ENCODE measurements at regions not wholly inside any gene's neighbourhood (a gene's known extent, or its start where the extent isn't known, plus 50 kb on each side); places are given as distances from the start of the nearest gene placed in this dataset.

DNA sequence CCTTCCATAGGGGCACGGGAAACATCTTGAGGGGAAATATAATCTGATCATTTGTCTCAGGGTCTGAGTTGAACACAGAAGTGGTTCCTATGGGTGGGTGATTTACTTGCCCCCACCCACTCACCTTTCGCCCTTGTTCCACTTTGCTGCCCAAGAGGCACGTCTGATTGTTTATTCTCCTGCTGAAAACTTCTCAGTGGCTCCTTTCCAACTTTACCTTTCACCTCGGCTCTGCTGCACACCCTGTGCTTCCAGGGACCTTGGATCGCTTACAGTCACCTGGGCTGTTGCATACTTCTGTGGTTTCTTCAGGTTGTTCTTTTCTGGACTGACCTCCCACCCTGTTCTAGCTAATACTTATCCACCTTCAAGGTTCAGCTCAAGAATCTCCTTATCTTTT lies 213.4 kb upstream of the JADE1 start:
- Histone ChIP-seq H3K4me3 (ENCODE audit: low read length in 2 of 2) (no peak overlapping the region), H3K27ac (ENCODE audit: low read depth in 1 of 2, low read length in 2 of 2) (no peak overlapping the region), H3K27me3 (ENCODE audit: control insufficient read depth in 1 of 2, insufficient read depth in 2 of 2, low read length in 1 of 2) (no peaks in the 10 kb centered on the region), H3K4me1 (ENCODE audit: control insufficient read depth in 1 of 2, insufficient read depth in 2 of 2, low read length in 2 of 2) (no peaks in the 10 kb centered on the region), H3K9me3 (ENCODE audit: control insufficient read depth, low read length) (peaks cover 2% of the 10 kb centered on the region), H3K36me3 (ENCODE audit: control insufficient read depth in 1 of 2, insufficient read depth in 2 of 2, low read length in 1 of 2) (no peaks in the 10 kb centered on the region)
- WGBS, 2 donors: 73 to 77% methylated on average over 5 of the region's 5 CpGs
- ATAC-seq (ENCODE audit: low FRiP score): no peak
- intact Hi-C loops (cut with DNase I): no loop called here
- DNase-seq: no peak

DNA sequence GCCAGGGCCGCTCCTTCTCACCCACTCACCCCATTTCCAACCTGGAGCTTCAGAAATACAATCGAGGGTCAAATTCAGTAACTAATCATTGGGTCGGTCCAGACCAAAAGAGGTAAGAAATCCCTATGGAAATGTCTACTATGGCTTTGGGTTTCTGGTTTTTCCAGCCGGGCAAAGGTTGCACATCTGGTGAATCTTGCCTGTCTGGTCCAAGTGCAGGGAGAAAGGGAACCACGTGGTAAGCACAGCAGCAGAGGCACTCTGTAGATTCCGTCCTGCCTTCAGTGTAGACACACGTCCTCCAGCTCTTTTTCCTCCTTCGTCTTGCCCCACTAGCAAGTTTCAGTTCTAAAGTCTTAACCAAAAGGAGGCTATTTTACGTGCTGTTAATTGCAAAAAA lies 218.0 kb upstream of the JADE1 start:
- Histone ChIP-seq H3K27me3 (ENCODE audit: control insufficient read depth in 1 of 2, insufficient read depth in 2 of 2, low read length in 1 of 2) (no peaks in the 10 kb centered on the region), H3K4me1 (ENCODE audit: control insufficient read depth in 1 of 2, insufficient read depth in 2 of 2, low read length in 2 of 2) (no peaks in the 10 kb centered on the region), H3K9me3 (ENCODE audit: control insufficient read depth, low read length) (peaks cover 2% of the 10 kb centered on the region), H3K4me3 (ENCODE audit: low read length in 2 of 2) (no peak overlapping the region), H3K27ac (ENCODE audit: low read depth in 1 of 2, low read length in 2 of 2) (no peak overlapping the region), H3K36me3 (ENCODE audit: control insufficient read depth in 1 of 2, insufficient read depth in 2 of 2, low read length in 1 of 2) (no peaks in the 10 kb centered on the region)
- WGBS, 2 donors: 89 to 91% methylated on average over 9 of the region's 9 CpGs
- ATAC-seq (ENCODE audit: low FRiP score) (no peak), DNase-seq (no peak)
- intact Hi-C loops (cut with DNase I): no loop called here

DNA sequence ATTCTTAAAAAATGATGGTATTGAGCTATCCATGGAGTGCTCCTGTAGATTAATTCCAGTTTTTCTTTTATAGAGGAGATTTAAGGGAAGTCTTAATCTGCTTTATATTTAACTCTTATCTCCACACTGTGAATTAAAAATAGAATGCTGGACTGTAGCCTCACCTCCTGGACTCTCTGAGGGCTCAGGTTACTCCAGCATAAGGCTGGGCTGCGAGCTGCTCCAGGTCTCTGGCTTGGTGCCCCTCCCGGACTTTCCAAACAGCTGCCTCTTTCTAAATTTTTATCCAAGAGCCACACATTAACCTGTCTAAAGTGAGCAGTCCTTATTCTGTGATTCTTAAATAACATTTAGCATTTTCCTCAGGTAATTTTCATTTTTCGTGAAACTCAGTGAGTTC lies 218.7 kb upstream of the JADE1 start:
- ATAC-seq (ENCODE audit: low FRiP score) (no peak), DNase-seq (no peak)
- Histone ChIP-seq H3K4me3 (ENCODE audit: low read length in 2 of 2) (no peak overlapping the region), H3K9me3 (ENCODE audit: control insufficient read depth, low read length) (peaks cover 2% of the 10 kb centered on the region), H3K27me3 (ENCODE audit: control insufficient read depth in 1 of 2, insufficient read depth in 2 of 2, low read length in 1 of 2) (no peaks in the 10 kb centered on the region), H3K4me1 (ENCODE audit: control insufficient read depth in 1 of 2, insufficient read depth in 2 of 2, low read length in 2 of 2) (no peaks in the 10 kb centered on the region), H3K36me3 (ENCODE audit: control insufficient read depth in 1 of 2, insufficient read depth in 2 of 2, low read length in 1 of 2) (no peaks in the 10 kb centered on the region), H3K27ac (ENCODE audit: low read depth in 1 of 2, low read length in 2 of 2) (no peak overlapping the region)
- intact Hi-C loops (cut with DNase I): no loop called here
- 23 to 24% methylated on average over 3 of the region's 3 CpGs for WGBS, 2 donors

DNA sequence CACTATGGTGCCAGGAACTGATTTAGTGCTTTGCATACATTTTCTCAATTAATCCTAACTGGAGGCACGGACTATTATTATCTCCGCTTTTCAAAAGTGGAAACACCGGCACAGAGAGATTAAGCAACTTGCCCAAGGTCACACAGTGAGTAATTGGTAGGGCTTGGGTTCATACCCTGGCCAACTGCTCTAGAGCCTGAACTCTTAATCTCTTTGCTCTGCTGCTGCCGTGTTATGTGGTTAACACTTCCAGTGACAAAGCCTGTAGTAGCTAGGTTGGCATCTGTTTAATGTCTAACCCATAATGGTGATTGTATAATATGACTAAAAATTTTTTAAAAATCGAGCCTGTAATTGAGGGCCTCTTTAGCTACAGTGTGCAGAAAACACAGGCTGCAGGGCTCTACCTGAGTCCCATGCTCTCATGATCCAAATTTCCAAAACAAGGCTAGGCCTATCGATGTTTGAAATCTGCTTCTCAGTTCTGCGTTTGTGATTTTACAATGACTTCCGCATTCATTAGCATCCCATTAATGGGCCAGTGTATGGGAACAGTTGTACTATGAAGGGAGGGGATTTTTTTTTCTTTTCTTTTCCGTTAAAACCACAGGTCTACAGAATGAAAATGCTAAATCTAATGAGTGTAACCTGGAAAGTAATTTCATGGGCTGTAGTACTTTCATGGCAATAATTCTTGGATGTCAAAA lies 219.3 kb upstream of the JADE1 start:
- H3K4me3 ChIP-seq (ENCODE audit: low read length in 2 of 2): no peak overlapping the region
- no peak overlapping the region for H3K27ac ChIP-seq (ENCODE audit: low read depth in 1 of 2, low read length in 2 of 2)
- H3K36me3 ChIP-seq (ENCODE audit: control insufficient read depth in 1 of 2, insufficient read depth in 2 of 2, low read length in 1 of 2): no peaks in the 10 kb centered on the region
- WGBS, 2 donors: 86 to 87% methylated on average over 9 of the region's 9 CpGs
- no peaks in the 10 kb centered on the region for H3K4me1 ChIP-seq (ENCODE audit: control insufficient read depth in 1 of 2, insufficient read depth in 2 of 2, low read length in 2 of 2)
- intact Hi-C loops (cut with DNase I): no loop called here
- no peak for ATAC-seq (ENCODE audit: low FRiP score)
- H3K9me3 ChIP-seq (ENCODE audit: control insufficient read depth, low read length): peaks cover 2% of the 10 kb centered on the region
- no peak for DNase-seq
- no peaks in the 10 kb centered on the region for H3K27me3 ChIP-seq (ENCODE audit: control insufficient read depth in 1 of 2, insufficient read depth in 2 of 2, low read length in 1 of 2)

DNA sequence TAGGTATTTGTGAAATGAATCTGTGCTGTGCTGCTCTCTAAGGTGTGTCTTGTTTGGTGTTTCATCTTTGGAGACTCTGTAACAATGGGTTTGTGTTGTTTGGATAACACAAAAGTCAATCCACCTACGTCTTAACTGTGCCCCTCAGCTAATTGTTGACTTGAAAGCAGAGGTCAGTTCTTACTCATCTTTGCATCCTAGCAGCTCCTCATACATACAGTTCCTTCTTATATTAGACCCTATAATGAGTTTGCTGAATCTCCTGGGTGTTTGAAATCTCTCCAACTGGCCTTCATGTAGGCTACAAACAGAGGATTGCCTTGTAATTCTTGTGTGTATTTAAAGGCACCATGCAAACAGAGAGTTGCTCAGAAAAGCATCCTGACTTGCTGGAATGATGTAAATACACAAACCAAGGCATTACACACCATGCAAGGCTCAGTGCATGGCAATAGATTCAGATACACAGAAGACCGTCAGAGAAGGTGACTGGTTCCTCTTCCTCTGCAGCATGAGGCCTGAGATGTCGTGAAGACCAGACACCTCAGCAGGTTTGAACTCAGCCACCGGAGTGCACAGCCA lies 220.0 kb upstream of the JADE1 start:
- Histone ChIP-seq H3K36me3 (ENCODE audit: control insufficient read depth in 1 of 2, insufficient read depth in 2 of 2, low read length in 1 of 2) (no peaks in the 10 kb centered on the region), H3K27me3 (ENCODE audit: control insufficient read depth in 1 of 2, insufficient read depth in 2 of 2, low read length in 1 of 2) (no peaks in the 10 kb centered on the region), H3K4me3 (ENCODE audit: low read length in 2 of 2) (no peak overlapping the region), H3K4me1 (ENCODE audit: control insufficient read depth in 1 of 2, insufficient read depth in 2 of 2, low read length in 2 of 2) (no peaks in the 10 kb centered on the region), H3K9me3 (ENCODE audit: control insufficient read depth, low read length) (peaks cover 2% of the 10 kb centered on the region), H3K27ac (ENCODE audit: low read depth in 1 of 2, low read length in 2 of 2) (no peak overlapping the region)
- WGBS, 2 donors: 82 to 97% methylated on average over 4 of the region's 4 CpGs
- no peak for DNase-seq
- intact Hi-C loops (cut with DNase I): no loop called here
- ATAC-seq (ENCODE audit: low FRiP score): no peak

DNA sequence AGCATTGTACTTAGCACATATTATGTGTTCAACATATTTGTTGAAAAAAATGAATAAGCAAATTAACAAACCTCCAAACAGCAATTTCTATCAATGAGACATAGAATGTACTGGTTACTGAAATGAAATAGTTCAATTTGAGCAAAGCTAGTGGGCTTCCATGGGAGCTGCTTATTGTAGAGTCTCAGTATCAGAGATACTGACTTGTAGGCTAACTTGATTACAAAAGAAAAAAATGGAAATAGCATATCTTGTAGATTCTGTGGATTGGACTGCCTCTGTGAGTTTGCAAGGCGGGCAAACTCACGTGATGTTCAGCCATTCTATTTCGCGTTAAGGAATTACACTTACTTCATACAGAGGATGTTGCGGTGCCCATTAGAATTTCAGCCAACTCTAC lies 222.1 kb upstream of the JADE1 start:
- no peak overlapping the region for H3K27ac ChIP-seq (ENCODE audit: low read depth in 1 of 2, low read length in 2 of 2)
- ATAC-seq (ENCODE audit: low FRiP score) (no peak), DNase-seq (no peak)
- intact Hi-C loops (cut with DNase I): no loop called here
- no peaks in the 10 kb centered on the region for H3K27me3 ChIP-seq (ENCODE audit: control insufficient read depth in 1 of 2, insufficient read depth in 2 of 2, low read length in 1 of 2)
- 96 to 97% methylated on average over 5 of the region's 5 CpGs for WGBS, 2 donors
- no peaks in the 10 kb centered on the region for H3K36me3 ChIP-seq (ENCODE audit: control insufficient read depth in 1 of 2, insufficient read depth in 2 of 2, low read length in 1 of 2)
- H3K4me1 ChIP-seq (ENCODE audit: control insufficient read depth in 1 of 2, insufficient read depth in 2 of 2, low read length in 2 of 2): no peaks in the 10 kb centered on the region
- no peak overlapping the region for H3K4me3 ChIP-seq (ENCODE audit: low read length in 2 of 2)
- no peaks in the 10 kb centered on the region for H3K9me3 ChIP-seq (ENCODE audit: control insufficient read depth, low read length)

DNA sequence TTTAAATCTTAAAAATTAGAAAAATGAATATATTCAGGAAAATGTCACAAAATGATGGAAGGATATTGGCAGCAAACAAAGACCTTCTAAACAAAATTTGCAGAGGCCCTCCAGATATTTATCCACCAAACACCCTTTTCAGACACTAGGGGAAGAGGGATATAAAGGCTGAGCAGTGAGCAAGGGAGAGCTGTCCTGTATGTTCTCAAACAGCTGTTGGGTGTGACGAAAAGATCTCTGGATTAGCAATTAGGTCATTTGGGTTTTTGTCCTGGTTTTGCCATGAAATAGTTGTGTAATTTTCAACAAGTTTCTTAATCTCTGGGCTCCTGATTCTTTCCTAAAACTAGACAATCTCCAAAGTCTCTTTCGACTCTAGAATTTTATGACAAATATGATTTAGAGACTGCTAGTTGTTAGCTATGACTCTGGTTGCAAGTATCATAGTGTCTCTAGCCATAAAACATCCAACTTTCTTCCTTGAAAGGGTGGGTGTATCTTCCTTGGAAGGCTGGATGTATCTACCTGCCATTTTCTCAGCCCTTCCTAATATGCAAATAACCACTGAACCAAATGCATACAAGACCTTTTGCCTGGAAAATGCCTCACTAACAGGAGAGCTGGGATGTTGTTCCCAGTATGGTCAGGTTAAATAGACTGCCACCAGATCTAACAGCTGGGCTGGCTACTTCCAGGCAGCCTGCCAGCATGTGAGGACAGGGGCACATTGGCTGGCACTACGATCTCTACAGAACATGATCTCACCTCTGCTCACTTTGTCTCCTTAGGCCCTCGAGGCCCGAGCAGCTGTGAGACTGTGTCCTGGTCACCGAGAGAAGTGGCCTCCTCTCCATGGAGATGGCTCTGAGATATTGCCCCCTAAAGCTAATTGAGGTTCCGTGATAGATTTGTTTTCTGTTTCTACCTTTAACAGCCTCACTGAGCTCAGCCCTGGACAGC lies 225.5 kb upstream of the JADE1 start:
- H3K27ac ChIP-seq (ENCODE audit: low read depth in 1 of 2, low read length in 2 of 2): no peak overlapping the region
- ATAC-seq (ENCODE audit: low FRiP score): peak; percentile 62

DNA sequence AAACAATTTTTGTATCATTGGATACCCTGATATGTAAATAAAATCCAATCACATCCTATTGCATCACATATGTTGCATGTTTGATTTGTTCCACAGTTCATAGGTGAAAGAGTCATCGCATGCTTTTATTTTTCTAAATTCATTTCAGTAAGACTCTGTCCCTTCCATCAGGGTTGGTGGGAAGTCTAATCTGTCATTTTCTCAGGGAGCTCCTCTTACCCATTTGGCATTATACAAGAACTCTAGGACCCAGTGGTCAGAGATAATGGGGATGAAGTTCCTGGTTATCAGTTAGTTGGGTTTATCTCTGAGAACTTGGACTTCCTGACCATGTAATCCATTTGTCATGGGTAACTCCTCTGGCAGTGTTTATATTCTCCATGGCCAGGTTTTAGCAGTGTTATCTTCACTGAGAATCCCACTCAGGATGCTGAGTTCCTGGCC lies 227.1 kb upstream of the JADE1 start:
- 96 to 100% methylated on average over 1 of the region's 1 CpG for WGBS, 2 donors
- Histone ChIP-seq H3K9me3 (ENCODE audit: control insufficient read depth, low read length) (no peaks in the 10 kb centered on the region), H3K4me1 (ENCODE audit: control insufficient read depth in 1 of 2, insufficient read depth in 2 of 2, low read length in 2 of 2) (no peaks in the 10 kb centered on the region), H3K27me3 (ENCODE audit: control insufficient read depth in 1 of 2, insufficient read depth in 2 of 2, low read length in 1 of 2) (no peaks in the 10 kb centered on the region), H3K4me3 (ENCODE audit: low read length in 2 of 2) (no peak overlapping the region), H3K36me3 (ENCODE audit: control insufficient read depth in 1 of 2, insufficient read depth in 2 of 2, low read length in 1 of 2) (no peaks in the 10 kb centered on the region), H3K27ac (ENCODE audit: low read depth in 1 of 2, low read length in 2 of 2) (no peak overlapping the region)
- DNase-seq (no peak), ATAC-seq (ENCODE audit: low FRiP score) (no peak)
- intact Hi-C loops (cut with DNase I): no loop called here

More for the DNA sequence above, 225.5 kb upstream of the JADE1 start:
- no peak for DNase-seq
- Histone ChIP-seq H3K36me3 (ENCODE audit: control insufficient read depth in 1 of 2, insufficient read depth in 2 of 2, low read length in 1 of 2) (no peaks in the 10 kb centered on the region), H3K4me1 (ENCODE audit: control insufficient read depth in 1 of 2, insufficient read depth in 2 of 2, low read length in 2 of 2) (no peaks in the 10 kb centered on the region), H3K27me3 (ENCODE audit: control insufficient read depth in 1 of 2, insufficient read depth in 2 of 2, low read length in 1 of 2) (no peaks in the 10 kb centered on the region), H3K9me3 (ENCODE audit: control insufficient read depth, low read length) (no peaks in the 10 kb centered on the region), H3K4me3 (ENCODE audit: low read length in 2 of 2) (no peak overlapping the region)
- intact Hi-C loops (cut with DNase I): no loop called here
- WGBS, 2 donors: 82 to 83% methylated on average over 7 of the region's 7 CpGs
